ENCODE measurements at regions not wholly inside any gene's neighbourhood (a gene's known extent, or its start where the extent isn't known, plus 50 kb on each side); places are given as distances from the start of the nearest gene placed in this dataset.

DNA sequence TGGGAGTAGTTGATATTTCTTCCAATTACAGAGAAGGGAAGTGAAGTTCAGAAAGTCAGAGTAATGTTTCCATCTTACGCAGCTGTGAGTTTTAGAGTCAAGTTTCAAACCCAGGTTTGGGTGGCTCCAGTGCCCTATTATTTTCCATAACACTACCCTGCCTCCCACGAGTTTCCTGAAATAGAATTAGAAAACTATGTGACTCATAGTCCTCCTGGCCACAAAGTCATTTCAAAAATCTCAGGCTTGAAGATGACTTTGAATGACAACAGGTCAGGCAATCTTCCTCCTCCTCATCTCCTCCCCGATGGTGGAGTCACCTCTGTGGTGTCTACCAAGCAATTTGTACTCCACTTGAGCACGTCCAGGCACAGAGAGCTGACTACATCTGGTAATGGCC is 212.3 kb upstream of the TRIB2 start:
- Histone ChIP-seq H3K4me3 (no peak overlapping the region), H3K27ac (no peak overlapping the region)
- DNase-seq (ENCODE audit: low spot score) = no peak
- TF ChIP-seq, protein P1, sequence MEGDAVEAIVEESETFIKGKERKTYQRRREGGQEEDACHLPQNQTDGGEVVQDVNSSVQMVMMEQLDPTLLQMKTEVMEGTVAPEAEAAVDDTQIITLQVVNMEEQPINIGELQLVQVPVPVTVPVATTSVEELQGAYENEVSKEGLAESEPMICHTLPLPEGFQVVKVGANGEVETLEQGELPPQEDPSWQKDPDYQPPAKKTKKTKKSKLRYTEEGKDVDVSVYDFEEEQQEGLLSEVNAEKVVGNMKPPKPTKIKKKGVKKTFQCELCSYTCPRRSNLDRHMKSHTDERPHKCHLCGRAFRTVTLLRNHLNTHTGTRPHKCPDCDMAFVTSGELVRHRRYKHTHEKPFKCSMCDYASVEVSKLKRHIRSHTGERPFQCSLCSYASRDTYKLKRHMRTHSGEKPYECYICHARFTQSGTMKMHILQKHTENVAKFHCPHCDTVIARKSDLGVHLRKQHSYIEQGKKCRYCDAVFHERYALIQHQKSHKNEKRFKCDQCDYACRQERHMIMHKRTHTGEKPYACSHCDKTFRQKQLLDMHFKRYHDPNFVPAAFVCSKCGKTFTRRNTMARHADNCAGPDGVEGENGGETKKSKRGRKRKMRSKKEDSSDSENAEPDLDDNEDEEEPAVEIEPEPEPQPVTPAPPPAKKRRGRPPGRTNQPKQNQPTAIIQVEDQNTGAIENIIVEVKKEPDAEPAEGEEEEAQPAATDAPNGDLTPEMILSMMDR (IDR thresholded peaks at IDR 0.05) = no peak

DNA sequence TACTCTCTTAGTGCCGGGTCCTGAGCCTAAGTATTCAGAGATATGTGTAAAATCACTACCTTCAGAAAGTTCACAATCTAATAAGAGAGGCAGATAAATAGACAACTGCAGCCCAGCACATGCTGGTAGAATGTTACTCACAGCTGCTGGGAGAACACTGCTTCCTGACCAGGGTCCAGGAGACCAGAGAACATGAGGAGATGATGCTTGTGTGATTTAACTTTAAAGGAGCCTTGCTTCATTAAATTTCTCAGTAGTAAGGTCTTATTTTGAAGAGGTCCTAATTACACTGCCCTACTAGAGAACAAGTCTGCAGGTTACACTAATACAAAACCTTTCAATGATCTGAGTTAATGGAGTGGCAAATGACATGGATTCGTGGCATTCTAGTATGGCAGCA is 209.9 kb upstream of the TRIB2 start:
- no peak overlapping the region for H3K27ac ChIP-seq
- no peak overlapping the region for H3K4me3 ChIP-seq
- no peak for DNase-seq (ENCODE audit: low spot score)
- TF ChIP-seq, protein P1 (IDR thresholded peaks at IDR 0.05) = no peak

DNA sequence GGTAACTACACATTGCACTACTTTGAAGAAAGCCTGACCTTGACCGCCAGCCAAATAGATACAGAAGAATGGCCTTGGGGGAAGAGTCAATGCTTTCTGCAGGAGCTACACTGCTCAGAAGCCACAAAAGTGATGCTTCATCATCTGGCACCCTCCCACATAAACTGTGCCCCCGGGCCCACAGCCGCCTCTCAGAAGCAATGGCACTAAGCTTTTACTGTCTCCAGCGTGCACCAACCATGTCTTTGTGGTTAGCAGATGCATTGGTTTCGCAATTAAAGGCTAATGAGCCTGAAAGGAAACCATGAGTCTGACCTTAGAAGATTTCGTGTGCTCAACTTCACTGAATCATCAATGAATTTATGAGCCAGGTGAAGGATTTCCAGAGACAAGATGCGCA is 209.4 kb upstream of the TRIB2 start:
- TF ChIP-seq, protein P1 (IDR thresholded peaks at IDR 0.05) = no peak
- no peak for DNase-seq (ENCODE audit: low spot score)
- Histone ChIP-seq H3K27ac (no peak overlapping the region), H3K4me3 (no peak overlapping the region)

DNA sequence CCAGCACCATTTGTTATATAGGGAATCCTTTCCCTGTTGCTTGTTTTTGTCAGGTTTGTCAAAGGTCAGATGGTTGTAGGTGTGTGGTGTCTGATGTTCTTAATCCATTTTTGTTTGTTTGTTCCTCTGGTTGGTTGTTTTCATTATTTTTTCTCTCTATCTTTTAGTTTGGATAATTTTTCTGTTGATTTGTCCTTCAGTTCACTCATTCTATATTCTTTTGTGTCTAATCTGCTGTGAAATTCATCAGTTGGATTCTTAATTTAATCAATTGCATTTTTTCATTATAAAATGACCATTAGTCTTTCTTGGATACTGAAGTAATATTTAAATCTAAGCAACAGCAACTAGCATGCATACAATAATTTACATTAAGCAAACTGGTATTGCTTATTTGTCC is 206.7 kb upstream of the TRIB2 start:
- TF ChIP-seq, protein P1 (IDR thresholded peaks at IDR 0.05) = no peak
- H3K27ac ChIP-seq = no peak overlapping the region
- DNase-seq (ENCODE audit: low spot score) = no peak
- H3K4me3 ChIP-seq = no peak overlapping the region

DNA sequence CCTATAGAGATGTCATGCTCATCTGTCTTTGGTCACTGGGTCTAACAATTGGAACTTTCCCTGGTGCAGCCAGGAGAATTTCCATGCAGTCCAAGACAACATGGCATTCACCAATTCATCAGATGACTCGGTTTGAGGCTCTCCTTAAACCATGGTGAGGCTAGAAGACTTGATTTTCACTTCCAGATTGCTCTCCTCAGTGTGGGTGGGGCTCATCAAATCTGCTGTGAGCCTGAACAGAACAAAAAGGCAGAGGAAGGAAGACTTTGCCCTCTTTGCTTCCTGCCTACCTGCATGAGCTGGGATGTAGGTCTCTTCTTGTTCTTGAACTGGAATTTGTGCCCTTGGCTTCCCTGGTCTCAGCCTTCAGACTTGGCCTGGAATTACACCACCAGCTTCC is 203.4 kb upstream of the TRIB2 start:
- Histone ChIP-seq H3K4me3 (no peak overlapping the region), H3K27ac (no peak overlapping the region)
- TF ChIP-seq, protein P1 (IDR thresholded peaks at IDR 0.05) = no peak
- no peak for DNase-seq (ENCODE audit: low spot score)

DNA sequence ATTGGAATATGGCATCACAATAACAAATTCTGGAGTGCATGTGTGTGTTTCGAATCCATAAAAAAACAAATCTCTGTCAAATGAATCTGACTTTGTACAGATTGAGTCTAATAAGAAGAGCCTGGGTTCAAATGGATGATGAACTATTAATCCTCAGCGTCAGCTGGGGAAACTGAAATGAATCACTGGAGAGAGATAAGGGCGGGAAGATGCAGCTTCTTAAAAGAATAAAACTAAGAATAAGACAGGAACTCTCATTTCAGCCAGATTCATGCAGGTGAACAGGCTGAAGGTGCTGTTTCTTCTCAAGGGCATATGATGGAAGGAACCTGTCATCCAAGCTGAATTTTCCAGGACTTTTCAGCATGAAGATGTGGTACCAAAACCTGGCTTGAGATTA is 202.6 kb upstream of the TRIB2 start:
- H3K27ac ChIP-seq = no peak overlapping the region
- no peak for DNase-seq (ENCODE audit: low spot score)
- TF ChIP-seq, protein P1 (IDR thresholded peaks at IDR 0.05) = no peak
- no peak overlapping the region for H3K4me3 ChIP-seq

DNA sequence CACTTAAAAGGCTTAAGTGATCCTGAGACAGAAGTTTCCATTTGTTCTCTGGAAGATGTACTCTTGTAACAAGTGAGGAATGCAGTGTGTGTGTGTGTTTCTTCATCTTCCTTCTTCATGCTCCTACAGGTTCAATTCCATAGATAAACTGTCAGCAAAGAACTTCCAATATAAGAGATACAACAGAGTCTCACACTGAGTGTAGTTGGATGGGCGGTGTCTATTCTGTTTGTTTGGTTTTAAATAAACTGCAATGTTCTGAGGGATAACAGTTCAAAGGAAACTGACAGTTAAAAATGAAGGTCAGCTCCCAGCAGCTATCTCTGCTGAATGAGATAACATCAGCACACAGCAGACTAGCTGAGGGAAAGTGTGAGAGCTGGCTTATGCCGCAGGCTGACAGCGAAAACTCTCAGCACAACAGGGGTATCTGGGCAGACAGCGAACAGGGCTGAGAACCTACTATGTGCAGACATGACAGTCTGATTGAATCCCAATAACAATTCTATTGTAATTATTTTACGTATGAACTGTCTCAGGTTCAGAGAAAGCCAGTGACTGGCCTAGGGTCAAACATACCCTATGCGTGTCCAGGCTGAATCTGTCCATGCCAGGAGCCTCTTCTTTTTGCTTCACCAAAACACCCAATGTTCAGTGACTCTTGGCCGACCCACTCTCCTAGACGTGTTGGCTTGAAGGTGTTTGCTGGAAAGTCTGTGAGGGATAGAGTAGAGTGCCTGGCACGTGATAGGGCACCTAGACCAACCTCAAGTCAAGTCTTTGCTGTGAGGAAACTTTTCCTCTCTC is 201.9 kb upstream of the TRIB2 start:
- no peak overlapping the region for H3K4me3 ChIP-seq
- no peak overlapping the region for H3K27ac ChIP-seq
- no peak for DNase-seq (ENCODE audit: low spot score)
- TF ChIP-seq, protein P1 (IDR thresholded peaks at IDR 0.05) = no peak

Data from coronary artery (tissue), 2 donors.